Nephron (organoid): ENCODE measurements at regions not wholly inside any gene's neighbourhood (a gene's known extent, or its start where the extent isn't known, plus 50 kb on each side); places are given as distances from the start of the nearest gene placed in this dataset.
"Not testable (repeated sequence)": the region's sequence is repeated elsewhere in the genome, so short reads cannot be mapped to it uniquely, and the experiment has no call there.

Source experiments
- H3K27ac Mint-ChIP-seq, 3 experiments: 2 replicates each; pipeline ENCODE4 v1.8.0; 2020; ENCODE audit warnings: mixed read lengths in 3 of 3, mild to moderate bottlenecking in 2 of 3, moderate library complexity in 1 of 3
- H3K27me3 Mint-ChIP-seq: 2 replicates; pipeline ENCODE4 v1.8.0; 2021; ENCODE audit warnings: low read depth, mild to moderate bottlenecking, moderate library complexity, mixed read lengths
- H3K36me3 Mint-ChIP-seq: 2 replicates; pipeline ENCODE4 v1.8.0; 2020; ENCODE audit warnings: low read depth, mixed read lengths
- H3K4me1 Mint-ChIP-seq: 2 replicates; pipeline ENCODE4 v1.8.0; 2020; ENCODE audit warnings: mixed read lengths
- H3K4me3 Mint-ChIP-seq, 3 experiments: 2 replicates each; pipeline ENCODE4 v1.8.0; 2020; ENCODE audit warnings: mild to moderate bottlenecking in 3 of 3, mixed read lengths in 3 of 3, moderate library complexity in 2 of 3
- H3K9me3 Mint-ChIP-seq: 2 replicates; pipeline ENCODE4 v1.8.0; 2020; ENCODE audit warnings: mixed read lengths
- CTCF ChIP-seq, 3 experiments: fragments of 200-600 bp; sonication (generic); IDR thresholded peaks; one replicate each; pipeline ENCODE4 v1.5.0; 2021; ENCODE audit warnings: antibody characterized with exemption in 3 of 3; ENCODE audit not compliant: unreplicated experiment in 3 of 3

GRCh38 chr14:49960453-49960852, 67.6 kb downstream of the ARF6 start:
- H3K4me3 Mint-ChIP-seq, result peak overlapping the region in 1 of 3 experiments; percentile 21
- no peak for TF ChIP-seq CTCF (IDR thresholded peaks at IDR 0.05; ENCODE audit: unreplicated experiment in 3 of 3)
- H3K27ac Mint-ChIP-seq, result peak overlapping the region; percentile 87 to 91 (median 88)
- peaks cover 39% of the 10 kb centered on the region for H3K4me1 Mint-ChIP-seq
- H3K9me3 Mint-ChIP-seq, result no peaks in the 10 kb centered on the region
- H3K27me3 Mint-ChIP-seq, result peaks cover 4% of the 10 kb centered on the region
- H3K36me3 Mint-ChIP-seq, result no peaks in the 10 kb centered on the region

- TF ChIP-seq CTCF (IDR thresholded peaks at IDR 0.05; ENCODE audit: unreplicated experiment in 3 of 3), result no peak
- Mint-ChIP-seq H3K27me3 (peaks cover 4% of the 10 kb centered on the region), H3K27ac (peak overlapping the region; percentile 87 to 91 (median 88))
Observed at GRCh38 chr14:49961270-49962222, 68.7 kb downstream of the ARF6 start.

GRCh38 chr14:49962621-49963020, 69.7 kb downstream of the ARF6 start:
- peaks cover 4% of the 10 kb centered on the region for H3K27me3 Mint-ChIP-seq
- peak overlapping the region; percentile 41 to 91 (median 85) for H3K27ac Mint-ChIP-seq
- H3K4me1 Mint-ChIP-seq, result peaks cover 47% of the 10 kb centered on the region
- no peak for TF ChIP-seq CTCF (IDR thresholded peaks at IDR 0.05; ENCODE audit: unreplicated experiment in 3 of 3)
- peak overlapping the region in 1 of 3 experiments; percentile 20 for H3K4me3 Mint-ChIP-seq
- H3K36me3 Mint-ChIP-seq, result no peaks in the 10 kb centered on the region
- no peaks in the 10 kb centered on the region for H3K9me3 Mint-ChIP-seq

More at GRCh38 chr14:49961270-49962222, 68.7 kb downstream of the ARF6 start:
- H3K4me3 Mint-ChIP-seq, result peak overlapping the region in 1 of 3 experiments; percentile 37
- peaks cover 47% of the 10 kb centered on the region for H3K4me1 Mint-ChIP-seq
- no peaks in the 10 kb centered on the region for H3K9me3 Mint-ChIP-seq
- H3K36me3 Mint-ChIP-seq, result no peaks in the 10 kb centered on the region

- not testable (repeated sequence) for H3K4me3 Mint-ChIP-seq, H3K36me3 Mint-ChIP-seq, H3K9me3 Mint-ChIP-seq, H3K27me3 Mint-ChIP-seq
- peaks cover 47% of the 10 kb centered on the region for H3K4me1 Mint-ChIP-seq
- peak overlapping the region; percentile 98 to 100 (median 99) for H3K27ac Mint-ChIP-seq
Observed at GRCh38 chr14:49965068-49965651, 72.3 kb downstream of the ARF6 start.

GRCh38 chr14:49966304-49966809, 73.5 kb downstream of the ARF6 start:
- Mint-ChIP-seq H3K27ac (peak overlapping the region; percentile 98 to 100 (median 99)), H3K9me3 (no peaks in the 10 kb centered on the region), H3K27me3 (no peaks in the 10 kb centered on the region), H3K36me3 (no peaks in the 10 kb centered on the region), H3K4me1 (peaks cover 51% of the 10 kb centered on the region), H3K4me3 (peak overlapping the region; percentile 46 to 71 (median 48))
- peak in 2 of 3 experiments; percentile 6 to 8 for TF ChIP-seq CTCF (IDR thresholded peaks at IDR 0.05; ENCODE audit: unreplicated experiment in 3 of 3)

- Mint-ChIP-seq H3K27ac (peak overlapping the region; percentile 98 to 100 (median 99)), H3K36me3 (no peaks in the 10 kb centered on the region), H3K4me3 (no peak overlapping the region), H3K9me3 (no peaks in the 10 kb centered on the region), H3K4me1 (peaks cover 51% of the 10 kb centered on the region), H3K27me3 (no peaks in the 10 kb centered on the region)
- no peak for TF ChIP-seq CTCF (IDR thresholded peaks at IDR 0.05; ENCODE audit: unreplicated experiment in 3 of 3)
Observed at GRCh38 chr14:49966971-49967630, 74.2 kb downstream of the ARF6 start.
